ENCODE measurements at regions not wholly inside any gene's neighbourhood (a gene's known extent, or its start where the extent isn't known, plus 50 kb on each side); places are given as distances from the start of the nearest gene placed in this dataset.

GRCh38 chr3:24715171-24715792, 220.6 kb upstream of the THRB start:
- no peaks in the 10 kb centered on the region for H3K79me2 ChIP-seq (ENCODE audit: low read length)
- H3K27me3 ChIP-seq (ENCODE audit: low read length): no peaks in the 10 kb centered on the region
- no peak overlapping the region for H3K27ac ChIP-seq (ENCODE audit: low read length)
- H3K9me3 ChIP-seq (ENCODE audit: low read length): no peaks in the 10 kb centered on the region
- no peak overlapping the region for H3K9ac ChIP-seq (ENCODE audit: low read length)
- H3K36me3 ChIP-seq (ENCODE audit: insufficient read depth, low read length): no peaks in the 10 kb centered on the region
- no peaks in the 10 kb centered on the region for H3K9me2 ChIP-seq (replicated peaks; ENCODE audit: insufficient read depth, low read length)
- no peak overlapping the region for H3K4me2 ChIP-seq (ENCODE audit: low read depth, low read length, poor library complexity, severe bottlenecking)
- no peak overlapping the region for H2AFZ ChIP-seq (ENCODE audit: low read length)
- H3K4me3 ChIP-seq (ENCODE audit: low read length): no peak overlapping the region
- H4K20me1 ChIP-seq (ENCODE audit: insufficient read depth, low read depth, low read length): no peaks in the 10 kb centered on the region
- H3K4me1 ChIP-seq (ENCODE audit: low read length): no peaks in the 10 kb centered on the region
- DNase-seq: no peak

- Histone ChIP-seq H3K9ac (ENCODE audit: low read length) (no peak overlapping the region), H3K4me2 (ENCODE audit: low read depth, low read length, poor library complexity, severe bottlenecking) (no peak overlapping the region), H3K27ac (ENCODE audit: low read length) (no peak overlapping the region), H3K4me3 (ENCODE audit: low read length) (no peak overlapping the region), H3K9me2 (replicated peaks; ENCODE audit: insufficient read depth, low read length) (no peaks in the 10 kb centered on the region), H3K79me2 (ENCODE audit: low read length) (no peaks in the 10 kb centered on the region), H3K9me3 (ENCODE audit: low read length) (no peaks in the 10 kb centered on the region), H3K36me3 (ENCODE audit: insufficient read depth, low read length) (no peaks in the 10 kb centered on the region), H2AFZ (ENCODE audit: low read length) (no peak overlapping the region), H4K20me1 (ENCODE audit: insufficient read depth, low read depth, low read length) (no peaks in the 10 kb centered on the region), H3K4me1 (ENCODE audit: low read length) (no peaks in the 10 kb centered on the region), H3K27me3 (ENCODE audit: low read length) (no peaks in the 10 kb centered on the region)
- DNase-seq: no peak
These were observed 227.4 kb upstream of the THRB start for GRCh38 chr3:24722087-24722486.

GRCh38 chr3:24725514-24726255, 231.0 kb upstream of the THRB start:
- no peak for DNase-seq
- H2AFZ ChIP-seq (ENCODE audit: low read length): no peak overlapping the region
- no peak overlapping the region for H3K4me3 ChIP-seq (ENCODE audit: low read length)
- H3K36me3 ChIP-seq (ENCODE audit: insufficient read depth, low read length): no peaks in the 10 kb centered on the region
- no peak overlapping the region for H3K4me2 ChIP-seq (ENCODE audit: low read depth, low read length, poor library complexity, severe bottlenecking)
- no peaks in the 10 kb centered on the region for H3K9me2 ChIP-seq (replicated peaks; ENCODE audit: insufficient read depth, low read length)
- no peak overlapping the region for H3K27ac ChIP-seq (ENCODE audit: low read length)
- H3K4me1 ChIP-seq (ENCODE audit: low read length): no peaks in the 10 kb centered on the region
- H4K20me1 ChIP-seq (ENCODE audit: insufficient read depth, low read depth, low read length): no peaks in the 10 kb centered on the region
- no peaks in the 10 kb centered on the region for H3K9me3 ChIP-seq (ENCODE audit: low read length)
- no peaks in the 10 kb centered on the region for H3K79me2 ChIP-seq (ENCODE audit: low read length)
- no peaks in the 10 kb centered on the region for H3K27me3 ChIP-seq (ENCODE audit: low read length)
- no peak overlapping the region for H3K9ac ChIP-seq (ENCODE audit: low read length)

- DNase-seq: no peak
- no peaks in the 10 kb centered on the region for H3K79me2 ChIP-seq (ENCODE audit: low read length)
- H3K9me2 ChIP-seq (replicated peaks; ENCODE audit: insufficient read depth, low read length): no peaks in the 10 kb centered on the region
- H3K4me3 ChIP-seq (ENCODE audit: low read length): no peak overlapping the region
- no peaks in the 10 kb centered on the region for H3K9me3 ChIP-seq (ENCODE audit: low read length)
- no peaks in the 10 kb centered on the region for H4K20me1 ChIP-seq (ENCODE audit: insufficient read depth, low read depth, low read length)
- H3K9ac ChIP-seq (ENCODE audit: low read length): no peak overlapping the region
- no peaks in the 10 kb centered on the region for H3K4me1 ChIP-seq (ENCODE audit: low read length)
- H2AFZ ChIP-seq (ENCODE audit: low read length): no peak overlapping the region
- H3K36me3 ChIP-seq (ENCODE audit: insufficient read depth, low read length): no peaks in the 10 kb centered on the region
- H3K27ac ChIP-seq (ENCODE audit: low read length): no peak overlapping the region
- H3K4me2 ChIP-seq (ENCODE audit: low read depth, low read length, poor library complexity, severe bottlenecking): no peak overlapping the region
- no peaks in the 10 kb centered on the region for H3K27me3 ChIP-seq (ENCODE audit: low read length)
These were observed 231.8 kb upstream of the THRB start for GRCh38 chr3:24726423-24726822.

GRCh38 chr3:24730173-24730572, 235.5 kb upstream of the THRB start:
- H3K9ac ChIP-seq (ENCODE audit: low read length): no peak overlapping the region
- H3K4me2 ChIP-seq (ENCODE audit: low read depth, low read length, poor library complexity, severe bottlenecking): no peak overlapping the region

GRCh38 chr3:24734019-24734418, 239.4 kb upstream of the THRB start:
- Histone ChIP-seq H3K79me2 (ENCODE audit: low read length) (no peaks in the 10 kb centered on the region), H3K9ac (ENCODE audit: low read length) (no peak overlapping the region), H4K20me1 (ENCODE audit: insufficient read depth, low read depth, low read length) (no peaks in the 10 kb centered on the region), H3K9me3 (ENCODE audit: low read length) (no peaks in the 10 kb centered on the region), H2AFZ (ENCODE audit: low read length) (no peak overlapping the region), H3K4me1 (ENCODE audit: low read length) (no peaks in the 10 kb centered on the region), H3K27ac (ENCODE audit: low read length) (no peak overlapping the region), H3K9me2 (replicated peaks; ENCODE audit: insufficient read depth, low read length) (no peaks in the 10 kb centered on the region), H3K36me3 (ENCODE audit: insufficient read depth, low read length) (no peaks in the 10 kb centered on the region), H3K4me3 (ENCODE audit: low read length) (no peak overlapping the region), H3K4me2 (ENCODE audit: low read depth, low read length, poor library complexity, severe bottlenecking) (no peak overlapping the region), H3K27me3 (ENCODE audit: low read length) (no peaks in the 10 kb centered on the region)
- no peak for DNase-seq

More at GRCh38 chr3:24730173-24730572, 235.5 kb upstream of the THRB start:
- H3K9me3 ChIP-seq (ENCODE audit: low read length): no peaks in the 10 kb centered on the region
- H3K79me2 ChIP-seq (ENCODE audit: low read length): no peaks in the 10 kb centered on the region
- H3K4me3 ChIP-seq (ENCODE audit: low read length): no peak overlapping the region
- no peak overlapping the region for H2AFZ ChIP-seq (ENCODE audit: low read length)
- no peaks in the 10 kb centered on the region for H3K9me2 ChIP-seq (replicated peaks; ENCODE audit: insufficient read depth, low read length)
- H4K20me1 ChIP-seq (ENCODE audit: insufficient read depth, low read depth, low read length): no peaks in the 10 kb centered on the region
- no peak overlapping the region for H3K27ac ChIP-seq (ENCODE audit: low read length)
- H3K4me1 ChIP-seq (ENCODE audit: low read length): no peaks in the 10 kb centered on the region
- H3K27me3 ChIP-seq (ENCODE audit: low read length): no peaks in the 10 kb centered on the region
- H3K36me3 ChIP-seq (ENCODE audit: insufficient read depth, low read length): no peaks in the 10 kb centered on the region
- DNase-seq: no peak

- no peak overlapping the region for H2AFZ ChIP-seq (ENCODE audit: low read length)
These were observed 242.1 kb upstream of the THRB start for GRCh38 chr3:24736701-24737100.

GRCh38 chr3:24740326-24740725, 245.7 kb upstream of the THRB start:
- no peak for DNase-seq
- no peak overlapping the region for H3K4me3 ChIP-seq (ENCODE audit: low read length)
- H3K9ac ChIP-seq (ENCODE audit: low read length): no peak overlapping the region
- H3K36me3 ChIP-seq (ENCODE audit: insufficient read depth, low read length): no peaks in the 10 kb centered on the region
- no peaks in the 10 kb centered on the region for H4K20me1 ChIP-seq (ENCODE audit: insufficient read depth, low read depth, low read length)
- no peaks in the 10 kb centered on the region for H3K9me3 ChIP-seq (ENCODE audit: low read length)
- no peak overlapping the region for H3K27ac ChIP-seq (ENCODE audit: low read length)
- H3K9me2 ChIP-seq (replicated peaks; ENCODE audit: insufficient read depth, low read length): no peaks in the 10 kb centered on the region
- H2AFZ ChIP-seq (ENCODE audit: low read length): no peak overlapping the region
- no peaks in the 10 kb centered on the region for H3K27me3 ChIP-seq (ENCODE audit: low read length)
- H3K4me1 ChIP-seq (ENCODE audit: low read length): no peaks in the 10 kb centered on the region
- no peaks in the 10 kb centered on the region for H3K79me2 ChIP-seq (ENCODE audit: low read length)
- no peak overlapping the region for H3K4me2 ChIP-seq (ENCODE audit: low read depth, low read length, poor library complexity, severe bottlenecking)

More at GRCh38 chr3:24736701-24737100, 242.1 kb upstream of the THRB start:
- Histone ChIP-seq H3K4me3 (ENCODE audit: low read length) (no peak overlapping the region), H3K9me2 (replicated peaks; ENCODE audit: insufficient read depth, low read length) (no peaks in the 10 kb centered on the region), H3K79me2 (ENCODE audit: low read length) (no peaks in the 10 kb centered on the region), H3K9ac (ENCODE audit: low read length) (no peak overlapping the region), H3K9me3 (ENCODE audit: low read length) (no peaks in the 10 kb centered on the region), H3K4me1 (ENCODE audit: low read length) (no peaks in the 10 kb centered on the region), H3K27me3 (ENCODE audit: low read length) (no peaks in the 10 kb centered on the region), H3K27ac (ENCODE audit: low read length) (no peak overlapping the region), H4K20me1 (ENCODE audit: insufficient read depth, low read depth, low read length) (no peaks in the 10 kb centered on the region), H3K4me2 (ENCODE audit: low read depth, low read length, poor library complexity, severe bottlenecking) (no peak overlapping the region), H3K36me3 (ENCODE audit: insufficient read depth, low read length) (no peaks in the 10 kb centered on the region)
- no peak for DNase-seq
